ENCODE measurements at regions not wholly inside any gene's neighbourhood (a gene's known extent, or its start where the extent isn't known, plus 50 kb on each side); places are given as distances from the start of the nearest gene placed in this dataset.

GRCh38 chr4:89586864-89587263 lies 250.1 kb downstream of the SNCA start:
- Histone ChIP-seq H3K27me3 (ENCODE audit: control insufficient read depth, insufficient read depth, low read length) (no peaks in the 10 kb centered on the region), H3K4me3 (ENCODE audit: low read depth, low read length) (no peak overlapping the region), H3K36me3 (ENCODE audit: control insufficient read depth, insufficient read depth, low read length) (no peaks in the 10 kb centered on the region)
- FAIRE-seq: no peak
- peak; percentile 25 for TF ChIP-seq CTCF (IDR thresholded peaks at IDR 0.05; ENCODE audit: insufficient read depth, low read length, severe bottlenecking)
- peak; percentile 39 for DNase-seq (ENCODE audit: low read depth)

GRCh38 chr4:89586318-89586717 lies 250.6 kb downstream of the SNCA start:
- H3K27me3 ChIP-seq (ENCODE audit: control insufficient read depth, insufficient read depth, low read length): no peaks in the 10 kb centered on the region
- DNase-seq (ENCODE audit: low read depth) (no peak), FAIRE-seq (peak; percentile 52)
- TF ChIP-seq CTCF (IDR thresholded peaks at IDR 0.05; ENCODE audit: insufficient read depth, low read length, severe bottlenecking): no peak
- H3K4me3 ChIP-seq (ENCODE audit: low read depth, low read length): no peak overlapping the region
- no peaks in the 10 kb centered on the region for H3K36me3 ChIP-seq (ENCODE audit: control insufficient read depth, insufficient read depth, low read length)

- H3K36me3 ChIP-seq (ENCODE audit: control insufficient read depth, insufficient read depth, low read length): no peaks in the 10 kb centered on the region
- no peak overlapping the region for H3K4me3 ChIP-seq (ENCODE audit: low read depth, low read length)
- H3K27me3 ChIP-seq (ENCODE audit: control insufficient read depth, insufficient read depth, low read length): no peaks in the 10 kb centered on the region
- FAIRE-seq (peak; percentile 47), DNase-seq (ENCODE audit: low read depth) (no peak)
- TF ChIP-seq CTCF (IDR thresholded peaks at IDR 0.05; ENCODE audit: insufficient read depth, low read length, severe bottlenecking): no peak
Observed at GRCh38 chr4:89582756-89583505, 254.0 kb downstream of the SNCA start.

- peak; percentile 18 for DNase-seq (ENCODE audit: low read depth)
- Histone ChIP-seq H3K27me3 (ENCODE audit: control insufficient read depth, insufficient read depth, low read length) (no peaks in the 10 kb centered on the region), H3K4me3 (ENCODE audit: low read depth, low read length) (no peak overlapping the region), H3K36me3 (ENCODE audit: control insufficient read depth, insufficient read depth, low read length) (no peaks in the 10 kb centered on the region)
- TF ChIP-seq CTCF (IDR thresholded peaks at IDR 0.05; ENCODE audit: insufficient read depth, low read length, severe bottlenecking): no peak
- no peak for FAIRE-seq
Observed at GRCh38 chr4:89579771-89580170, 257.2 kb downstream of the SNCA start.

GRCh38 chr4:89576246-89576645 lies 260.7 kb downstream of the SNCA start:
- TF ChIP-seq CTCF (IDR thresholded peaks at IDR 0.05; ENCODE audit: insufficient read depth, low read length, severe bottlenecking): no peak
- Histone ChIP-seq H3K27me3 (ENCODE audit: control insufficient read depth, insufficient read depth, low read length) (no peaks in the 10 kb centered on the region), H3K4me3 (ENCODE audit: low read depth, low read length) (no peak overlapping the region), H3K36me3 (ENCODE audit: control insufficient read depth, insufficient read depth, low read length) (no peaks in the 10 kb centered on the region)
- no peak for FAIRE-seq
- no peak for DNase-seq (ENCODE audit: low read depth)

- DNase-seq (ENCODE audit: low read depth) (no peak), FAIRE-seq (no peak)
- no peaks in the 10 kb centered on the region for H3K36me3 ChIP-seq (ENCODE audit: control insufficient read depth, insufficient read depth, low read length)
- no peak for TF ChIP-seq CTCF (IDR thresholded peaks at IDR 0.05; ENCODE audit: insufficient read depth, low read length, severe bottlenecking)
- no peaks in the 10 kb centered on the region for H3K27me3 ChIP-seq (ENCODE audit: control insufficient read depth, insufficient read depth, low read length)
- no peak overlapping the region for H3K4me3 ChIP-seq (ENCODE audit: low read depth, low read length)
Observed at GRCh38 chr4:89575840-89576239, 261.1 kb downstream of the SNCA start.

Data from bronchial epithelial cell (primary cell).